Cardiac muscle cell (in vitro differentiated cells and primary cell): ENCODE measurements at regions not wholly inside any gene's neighbourhood (a gene's known extent, or its start where the extent isn't known, plus 50 kb on each side); places are given as distances from the start of the nearest gene placed in this dataset.
"Not testable (repeated sequence)": the region's sequence is repeated elsewhere in the genome, so short reads cannot be mapped to it uniquely, and the experiment has no call there.

Source experiments
- DNase-seq, 2 donors: peaks; one replicate each; pipeline versions ENCODE4 v3.0.0 to v3.0.0-alpha.2; 2010 to 2017; ENCODE audit warnings: low read depth in 1 of 2, low spot score in 1 of 2
- H3K27ac ChIP-seq: fragments of 200-600 bp; sonication (generic); 2 replicates; pipeline ENCODE4 v1.5.1; 2016
- H3K27me3 ChIP-seq: fragments of 200-600 bp; sonication (generic); 2 replicates; pipeline ENCODE4 v1.6.0; 2016; ENCODE audit warnings: control low read depth
- H3K36me3 ChIP-seq: fragments of 200-600 bp; sonication (generic); 2 replicates; pipeline ENCODE4 v1.5.1; 2016; ENCODE audit warnings: control low read depth
- H3K4me1 ChIP-seq: fragments of 200-600 bp; sonication (generic); 2 replicates; pipeline ENCODE4 v1.8.1; 2017; ENCODE audit warnings: low read depth, mild to moderate bottlenecking, mixed run types
- H3K4me3 ChIP-seq: fragments of 200-600 bp; sonication (generic); 2 replicates; pipeline ENCODE4 v1.5.1; 2016; ENCODE audit warnings: mild to moderate bottlenecking
- H3K9me3 ChIP-seq: fragments of 200-600 bp; sonication (generic); 2 replicates; pipeline ENCODE4 v1.5.1; 2017; ENCODE audit warnings: low read depth, mild to moderate bottlenecking, control low read depth
- TF ChIP-seq, protein P1 (sequence below): IDR thresholded peaks from 2 replicates; pipeline ENCODE4 v1.5.1; 2012; ENCODE audit warnings: low read depth, mild to moderate bottlenecking, low read length

DNA sequence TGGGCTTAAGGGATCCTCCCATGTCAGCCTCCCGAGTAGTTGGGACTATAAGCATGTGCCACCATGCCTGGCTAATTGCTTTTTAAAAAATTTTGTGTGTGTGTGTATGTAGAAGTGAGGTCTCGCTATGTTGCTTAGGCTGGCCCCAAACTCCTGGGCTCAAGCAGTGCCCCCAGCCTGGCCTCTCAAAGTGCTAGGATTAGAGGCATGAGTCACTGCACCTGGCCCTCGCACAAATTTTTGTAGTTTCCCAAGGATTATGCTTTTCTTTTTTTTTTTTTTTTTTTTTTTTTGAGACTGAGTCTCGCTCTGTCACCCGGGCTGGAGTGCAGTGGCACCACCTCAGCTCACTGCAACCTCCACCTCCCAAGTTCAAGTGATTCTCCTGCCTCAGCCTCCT is 144.4 kb upstream of the HNRNPU start:
- no peaks in the 10 kb centered on the region for H3K36me3 ChIP-seq
- TF ChIP-seq, protein P1, sequence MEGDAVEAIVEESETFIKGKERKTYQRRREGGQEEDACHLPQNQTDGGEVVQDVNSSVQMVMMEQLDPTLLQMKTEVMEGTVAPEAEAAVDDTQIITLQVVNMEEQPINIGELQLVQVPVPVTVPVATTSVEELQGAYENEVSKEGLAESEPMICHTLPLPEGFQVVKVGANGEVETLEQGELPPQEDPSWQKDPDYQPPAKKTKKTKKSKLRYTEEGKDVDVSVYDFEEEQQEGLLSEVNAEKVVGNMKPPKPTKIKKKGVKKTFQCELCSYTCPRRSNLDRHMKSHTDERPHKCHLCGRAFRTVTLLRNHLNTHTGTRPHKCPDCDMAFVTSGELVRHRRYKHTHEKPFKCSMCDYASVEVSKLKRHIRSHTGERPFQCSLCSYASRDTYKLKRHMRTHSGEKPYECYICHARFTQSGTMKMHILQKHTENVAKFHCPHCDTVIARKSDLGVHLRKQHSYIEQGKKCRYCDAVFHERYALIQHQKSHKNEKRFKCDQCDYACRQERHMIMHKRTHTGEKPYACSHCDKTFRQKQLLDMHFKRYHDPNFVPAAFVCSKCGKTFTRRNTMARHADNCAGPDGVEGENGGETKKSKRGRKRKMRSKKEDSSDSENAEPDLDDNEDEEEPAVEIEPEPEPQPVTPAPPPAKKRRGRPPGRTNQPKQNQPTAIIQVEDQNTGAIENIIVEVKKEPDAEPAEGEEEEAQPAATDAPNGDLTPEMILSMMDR = no peak
- H3K4me3 ChIP-seq = no peak overlapping the region
- DNase-seq = peak in 1 of 2 donors; percentile 21
- no peaks in the 10 kb centered on the region for H3K4me1 ChIP-seq
- no peaks in the 10 kb centered on the region for H3K9me3 ChIP-seq
- H3K27ac ChIP-seq = no peak overlapping the region
- H3K27me3 ChIP-seq = no peaks in the 10 kb centered on the region

DNA sequence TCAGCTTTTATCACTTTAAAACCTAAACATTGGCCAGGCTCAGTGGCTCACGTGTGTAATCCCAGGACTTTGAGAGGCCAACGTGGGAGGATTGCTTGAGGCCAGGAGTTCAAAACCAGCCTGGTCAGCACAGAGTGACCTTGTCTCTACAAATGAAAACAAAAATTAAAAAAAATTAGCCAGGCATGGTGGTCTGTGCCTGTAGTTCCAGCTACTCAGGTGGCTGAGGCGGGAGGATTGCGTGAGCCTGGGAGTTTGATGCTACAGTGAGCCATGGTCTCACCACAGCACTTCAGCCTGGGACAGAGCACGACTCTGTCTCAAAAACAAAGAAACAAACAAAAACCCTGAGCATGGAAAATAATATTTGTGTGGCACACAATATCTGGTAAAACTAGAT is 143.5 kb upstream of the HNRNPU start:
- H3K36me3 ChIP-seq = no peaks in the 10 kb centered on the region
- no peaks in the 10 kb centered on the region for H3K27me3 ChIP-seq
- H3K27ac ChIP-seq = no peak overlapping the region
- H3K9me3 ChIP-seq = no peaks in the 10 kb centered on the region
- H3K4me1 ChIP-seq = no peaks in the 10 kb centered on the region
- no peak for DNase-seq
- H3K4me3 ChIP-seq = no peak overlapping the region
- TF ChIP-seq, protein P1 = no peak

DNA sequence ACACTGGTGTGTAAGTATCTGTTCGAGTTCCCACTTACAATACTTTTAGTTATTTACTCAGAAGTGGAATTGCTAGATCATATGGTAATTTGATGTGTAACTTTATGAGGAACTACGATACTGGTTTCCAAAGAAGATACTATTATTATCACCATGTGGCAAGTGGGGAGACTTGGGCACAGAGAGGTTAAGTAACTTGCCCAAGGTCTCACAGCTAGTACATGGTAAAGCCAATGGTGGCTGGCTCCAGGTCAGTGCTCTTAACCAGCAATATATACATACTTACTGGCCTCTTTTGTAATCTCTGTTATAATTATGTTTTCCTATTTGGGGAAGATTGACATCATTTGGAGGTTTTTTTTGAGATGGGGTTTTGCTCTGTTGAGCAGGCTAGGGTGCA is 138.9 kb upstream of the HNRNPU start:
- TF ChIP-seq, protein P1 = no peak
- Histone ChIP-seq H3K27ac (no peak overlapping the region), H3K4me1 (no peaks in the 10 kb centered on the region), H3K4me3 (no peak overlapping the region), H3K36me3 (no peaks in the 10 kb centered on the region), H3K9me3 (no peaks in the 10 kb centered on the region), H3K27me3 (no peaks in the 10 kb centered on the region)
- DNase-seq = no peak

DNA sequence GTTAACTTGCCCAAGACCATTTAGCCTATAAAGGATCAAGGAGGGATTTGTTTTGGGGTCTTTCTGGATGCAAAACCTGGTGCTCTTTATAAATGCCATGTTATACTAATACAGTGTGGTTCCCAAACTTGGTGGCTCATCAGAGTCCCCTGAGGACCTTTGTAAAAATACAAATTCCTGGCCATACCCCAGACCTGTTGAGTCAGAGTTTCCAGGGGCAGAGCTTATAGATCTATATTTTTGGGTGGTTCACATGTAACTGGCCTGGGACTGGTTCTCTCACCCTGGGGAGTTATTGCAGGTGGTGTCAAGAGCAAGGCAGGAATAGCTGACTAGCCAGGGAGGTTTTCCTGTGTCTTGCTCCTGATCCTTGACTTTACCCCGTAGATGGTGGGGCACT is 136.9 kb upstream of the HNRNPU start:
- DNase-seq = no peak
- Histone ChIP-seq H3K4me3 (no peak overlapping the region), H3K27me3 (no peaks in the 10 kb centered on the region), H3K36me3 (no peaks in the 10 kb centered on the region), H3K9me3 (no peaks in the 10 kb centered on the region), H3K27ac (no peak overlapping the region), H3K4me1 (no peaks in the 10 kb centered on the region)
- TF ChIP-seq, protein P1 = no peak

DNA sequence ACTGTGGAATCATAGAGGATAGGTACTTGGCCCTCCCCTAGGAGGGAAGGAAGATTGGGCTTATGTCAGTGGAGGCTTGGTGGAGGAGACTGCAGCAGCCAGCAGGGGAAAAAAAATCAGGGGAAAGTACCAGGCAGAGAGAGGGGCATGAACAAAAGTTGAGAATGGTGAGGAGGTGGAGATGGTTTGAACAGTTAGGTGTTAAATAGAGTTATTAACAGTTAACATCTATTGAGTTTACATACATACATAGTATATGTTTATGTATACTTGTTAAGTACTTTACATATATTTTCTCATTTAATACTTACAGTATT is 136.5 kb upstream of the HNRNPU start:
- H3K36me3 ChIP-seq = no peaks in the 10 kb centered on the region
- TF ChIP-seq, protein P1 = no peak
- DNase-seq = no peak
- H3K27me3 ChIP-seq = no peaks in the 10 kb centered on the region
- H3K4me3 ChIP-seq = no peak overlapping the region
- no peak overlapping the region for H3K27ac ChIP-seq
- no peaks in the 10 kb centered on the region for H3K4me1 ChIP-seq
- no peaks in the 10 kb centered on the region for H3K9me3 ChIP-seq

DNA sequence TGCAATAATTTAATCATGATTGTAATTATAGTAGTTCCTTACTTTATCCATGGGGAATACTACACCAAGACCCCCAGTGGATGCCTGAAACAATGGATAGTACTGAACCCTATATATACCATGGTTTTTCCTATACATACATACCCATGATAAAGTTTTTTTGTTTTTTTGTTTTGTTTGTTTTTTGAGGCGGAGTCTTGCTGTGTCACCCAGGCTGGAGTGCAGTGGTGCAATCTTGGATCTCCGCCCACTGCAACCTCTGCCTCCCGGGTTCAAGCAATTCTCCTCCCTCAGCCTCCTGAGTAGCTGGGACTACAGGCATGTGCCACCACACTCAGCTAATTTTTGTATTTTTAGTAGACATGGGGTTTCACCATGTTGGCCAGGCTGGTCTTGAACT is 135.3 kb upstream of the HNRNPU start:
- not testable (repeated sequence) for H3K4me1 ChIP-seq, DNase-seq, H3K36me3 ChIP-seq, H3K27ac ChIP-seq, H3K4me3 ChIP-seq, H3K27me3 ChIP-seq, H3K9me3 ChIP-seq
